ENCODE measurements at regions not wholly inside any gene's neighbourhood (a gene's known extent, or its start where the extent isn't known, plus 50 kb on each side); places are given as distances from the start of the nearest gene placed in this dataset.

DNA sequence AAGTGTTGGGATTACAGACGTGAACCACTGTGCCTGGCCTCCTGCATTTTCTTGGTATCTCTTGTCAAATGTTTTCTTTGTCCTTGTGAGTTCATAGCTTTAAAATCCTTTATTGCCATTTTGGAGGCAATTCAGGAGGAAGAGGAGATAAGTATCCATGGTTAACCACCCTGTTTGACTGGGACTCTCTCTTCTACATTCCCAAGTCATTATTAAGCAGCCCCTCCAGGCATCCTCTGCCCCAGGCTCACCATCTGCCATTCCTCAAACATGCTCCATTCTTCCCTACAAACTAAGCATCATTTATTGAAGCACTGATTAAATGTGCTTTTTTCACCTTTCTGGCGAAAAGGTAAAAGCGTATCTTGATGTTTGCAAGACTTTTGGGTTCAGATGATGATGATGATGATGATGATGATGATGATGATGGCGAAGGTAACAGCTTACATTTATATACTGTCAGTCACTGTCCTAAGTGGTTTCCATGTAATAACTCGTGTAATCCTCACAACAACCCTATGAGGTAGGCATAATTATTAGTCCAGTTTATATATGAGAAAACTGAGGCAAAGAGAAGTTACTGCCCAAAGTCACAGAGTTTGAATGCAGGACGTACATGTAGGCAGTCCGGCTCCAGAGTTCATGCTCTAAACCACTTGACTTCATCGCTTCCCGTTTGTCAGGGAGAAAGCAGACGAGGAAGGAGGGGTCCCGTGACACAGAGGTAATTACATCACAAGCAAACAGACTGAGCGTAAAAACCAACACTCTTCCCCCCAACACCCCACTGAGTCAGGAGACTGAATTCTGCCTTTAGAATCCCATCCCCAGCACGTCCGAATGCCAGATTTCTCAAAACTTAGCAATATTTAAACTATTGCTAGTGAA lies 69.7 kb upstream of the ACKR3 start:
- DNase-seq (ENCODE audit: low spot score), result no peak

DNA sequence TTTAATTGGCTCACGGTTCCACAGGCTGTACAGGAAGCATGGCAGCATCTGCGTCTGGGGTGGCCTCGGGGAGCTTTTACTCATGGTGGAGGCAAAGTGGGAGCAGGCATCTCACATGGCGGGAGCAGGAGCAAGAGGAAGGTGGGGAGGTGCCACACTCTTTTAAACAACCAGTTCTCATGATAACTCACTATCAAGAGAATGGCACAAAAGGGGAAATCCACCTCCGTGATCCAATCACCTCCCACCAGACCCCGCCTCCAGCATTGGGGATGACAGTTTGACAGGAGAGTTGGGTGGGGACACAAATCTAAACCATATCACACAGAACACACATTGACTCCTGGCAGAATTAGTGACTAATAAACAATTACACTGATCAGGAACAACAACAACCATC lies 68.6 kb upstream of the ACKR3 start:
- DNase-seq (ENCODE audit: low spot score), result no peak

- no peak for DNase-seq (ENCODE audit: low spot score)
These were observed 68.1 kb upstream of the ACKR3 start for GRCh38 chr2:236501531-236501930.

GRCh38 chr2:236503100-236503499 lies 66.5 kb upstream of the ACKR3 start:
- DNase-seq (ENCODE audit: low spot score), result no peak

GRCh38 chr2:236503583-236503982 lies 66.0 kb upstream of the ACKR3 start:
- peak; percentile 46 for DNase-seq (ENCODE audit: low spot score)

DNA sequence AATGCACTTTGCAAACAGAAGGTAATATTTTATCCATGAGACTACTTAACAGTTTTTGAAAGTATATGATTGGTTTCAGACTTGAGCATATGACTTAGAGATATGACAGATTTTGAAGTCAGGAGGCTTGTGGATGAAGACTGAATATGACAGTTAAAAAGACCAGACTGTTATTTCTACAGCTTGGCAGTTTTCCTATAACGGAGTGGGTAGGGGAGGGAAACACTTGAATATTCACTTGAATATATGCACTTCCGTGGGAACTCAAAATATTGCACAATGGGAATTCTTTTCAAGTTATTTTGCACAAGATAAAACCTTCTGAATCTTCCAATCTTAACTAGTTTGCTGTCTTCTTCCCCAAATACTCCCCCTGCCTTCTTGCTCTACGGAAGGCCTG lies 64.6 kb upstream of the ACKR3 start:
- no peak for DNase-seq (ENCODE audit: low spot score)

- DNase-seq (ENCODE audit: low spot score), result no peak
These were observed 64.0 kb upstream of the ACKR3 start for GRCh38 chr2:236505648-236506047.

GRCh38 chr2:236507393-236508085 lies 62.1 kb upstream of the ACKR3 start:
- peak; percentile 43 for DNase-seq (ENCODE audit: low spot score)

DNA sequence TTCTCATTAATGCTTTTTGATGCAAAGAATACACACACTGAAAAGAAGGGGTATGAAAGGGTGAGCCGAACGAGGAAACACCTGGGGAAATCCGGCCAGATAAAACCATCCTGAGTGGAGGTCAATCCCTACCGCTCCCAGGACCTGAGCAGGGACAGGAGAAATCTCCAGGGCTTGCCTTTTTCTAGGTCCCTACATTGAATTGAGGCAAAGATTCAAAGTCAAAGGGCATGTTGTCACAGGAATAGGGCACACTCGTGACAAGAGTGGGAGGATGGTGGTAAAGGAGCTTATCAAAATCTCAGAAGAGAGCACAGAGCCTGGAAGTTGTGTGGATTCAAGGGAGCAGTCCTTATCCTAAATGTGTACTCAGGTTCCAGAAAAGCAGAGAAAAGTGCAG lies 61.2 kb upstream of the ACKR3 start:
- DNase-seq (ENCODE audit: low spot score), result no peak

DNA sequence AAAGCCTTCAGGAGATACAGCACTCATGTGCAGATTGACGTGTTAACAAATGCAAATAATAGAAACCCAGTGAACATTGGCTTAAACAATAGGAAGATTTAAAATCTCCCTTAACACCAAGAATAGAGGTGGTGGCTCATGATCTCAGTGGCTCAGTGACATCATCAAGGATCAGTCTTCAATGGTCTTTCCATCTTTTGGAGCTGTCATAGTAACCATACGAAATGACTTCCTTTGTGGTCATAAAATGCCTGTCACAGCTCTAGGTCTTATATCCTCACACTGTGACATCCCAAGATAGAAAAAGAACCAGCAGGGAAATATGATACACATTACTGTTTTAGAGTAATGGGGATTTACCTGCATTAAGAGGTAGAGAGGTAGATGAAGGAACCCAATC lies 59.6 kb upstream of the ACKR3 start:
- no peak for DNase-seq (ENCODE audit: low spot score)

GRCh38 chr2:236511266-236511665 lies 58.4 kb upstream of the ACKR3 start:
- no peak for DNase-seq (ENCODE audit: low spot score)

GRCh38 chr2:236512267-236512666 lies 57.4 kb upstream of the ACKR3 start:
- no peak for DNase-seq (ENCODE audit: low spot score)

- peak; percentile 53 for DNase-seq (ENCODE audit: low spot score)
These were observed 56.7 kb upstream of the ACKR3 start for GRCh38 chr2:236512902-236513435.

DNA sequence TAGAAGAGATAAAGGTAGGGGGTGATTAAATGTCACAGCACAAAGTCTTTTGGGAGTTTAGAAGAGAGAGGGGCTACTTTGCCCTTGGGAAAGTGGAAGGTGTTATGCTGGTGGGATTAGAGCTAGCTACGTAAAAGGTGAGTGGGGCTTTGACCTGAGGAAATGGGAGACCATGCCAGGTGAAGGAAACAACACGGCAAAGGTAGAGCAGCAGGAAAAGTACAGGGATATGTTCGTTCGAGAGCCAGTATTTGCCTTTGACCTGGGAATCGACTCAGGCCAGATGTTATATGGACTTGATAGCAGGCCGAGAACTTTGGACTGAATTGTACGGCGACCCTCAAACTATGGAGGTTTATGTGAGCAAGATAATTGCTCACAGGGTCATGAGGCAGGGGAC lies 55.7 kb upstream of the ACKR3 start:
- no peak for DNase-seq (ENCODE audit: low spot score)

DNA sequence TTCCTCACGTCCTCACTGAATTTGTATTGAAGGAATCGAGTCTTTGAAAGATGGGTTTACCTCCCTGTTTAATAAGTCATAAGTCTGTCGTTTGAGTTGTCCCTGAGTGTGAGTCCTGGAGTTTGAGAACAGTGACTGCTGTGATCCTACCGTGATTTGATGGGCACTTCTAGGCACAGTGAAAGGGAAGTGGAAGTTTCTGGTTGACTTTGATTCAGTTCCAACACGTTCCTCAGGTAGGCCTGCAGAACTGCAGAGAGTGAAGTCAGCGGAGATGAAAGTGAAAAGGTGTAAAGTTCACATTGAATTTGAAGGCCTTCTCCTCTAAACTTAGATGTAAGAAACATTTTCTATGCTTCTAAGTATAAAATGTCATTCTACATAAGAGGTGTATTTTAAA lies 52.9 kb upstream of the ACKR3 start:
- no peak for DNase-seq (ENCODE audit: low spot score)

- DNase-seq (ENCODE audit: low spot score), result no peak
These were observed 52.2 kb upstream of the ACKR3 start for GRCh38 chr2:236517251-236518031.
